HG03354 (cell line): ENCODE measurements at regions not wholly inside any gene's neighbourhood (a gene's known extent, or its start where the extent isn't known, plus 50 kb on each side); places are given as distances from the start of the nearest gene placed in this dataset.

Experiments
- ATAC-seq: cut with Tn5 transposase; IDR thresholded peaks from one replicate; pipeline ENCODE4 v1.9.1; 2021; ENCODE audit warnings: mild to moderate bottlenecking; ENCODE audit not compliant: unreplicated experiment, poor library complexity, severe bottlenecking

DNA sequence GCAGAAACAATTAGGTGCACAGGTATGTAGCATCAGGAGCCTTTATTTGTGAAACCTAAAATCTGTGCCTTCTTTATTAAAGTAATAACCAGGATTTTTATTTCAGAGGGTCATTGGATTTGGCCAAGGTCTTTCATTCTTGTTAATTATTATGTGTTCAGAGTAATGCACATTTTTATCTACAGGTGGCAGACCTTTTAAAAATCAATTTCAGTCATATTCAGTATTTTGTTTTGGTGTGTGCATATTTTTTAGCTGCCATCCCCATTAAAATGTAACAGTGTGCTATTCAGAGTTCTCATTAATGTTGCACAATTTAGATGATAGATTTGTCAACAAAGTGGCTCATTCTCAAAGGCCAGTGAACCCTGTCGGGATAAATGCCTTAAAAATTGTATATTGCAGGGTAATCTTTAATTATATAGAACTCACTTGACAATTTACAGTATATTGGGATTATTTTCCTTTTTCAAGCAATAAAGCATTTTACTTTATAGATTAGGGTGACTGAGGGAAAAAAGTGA, 319.3 kb upstream of the SOX5 start:
- ATAC-seq, result no peak

DNA sequence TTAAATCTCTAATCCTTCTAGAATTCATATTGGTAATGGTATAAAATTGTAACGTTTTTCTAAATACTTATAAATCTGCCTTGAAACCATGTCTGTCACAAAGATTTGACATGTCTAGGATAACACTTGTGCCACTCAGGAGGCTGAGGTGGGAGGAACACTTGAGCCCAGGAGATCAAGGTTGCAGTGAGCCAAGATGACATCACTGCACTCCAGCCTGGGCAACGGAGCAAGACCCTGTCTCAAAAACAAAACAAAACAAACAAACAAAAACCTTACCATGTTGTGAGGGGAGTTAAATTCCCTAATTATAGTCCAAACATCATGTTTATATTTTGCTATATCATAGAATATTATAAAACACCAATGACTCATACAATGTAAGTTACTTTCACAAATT, 317.5 kb upstream of the SOX5 start:
- ATAC-seq, result no peak

- ATAC-seq, result no peak
Measured at GRCh38 chr12:24256684-24257083, 307.2 kb upstream of the SOX5 start.

GRCh38 chr12:24255920-24256665, 306.6 kb upstream of the SOX5 start:
- no peak for ATAC-seq

GRCh38 chr12:24252602-24253001, 303.1 kb upstream of the SOX5 start:
- no peak for ATAC-seq

GRCh38 chr12:24246934-24247333, 297.5 kb upstream of the SOX5 start:
- ATAC-seq, result no peak

DNA sequence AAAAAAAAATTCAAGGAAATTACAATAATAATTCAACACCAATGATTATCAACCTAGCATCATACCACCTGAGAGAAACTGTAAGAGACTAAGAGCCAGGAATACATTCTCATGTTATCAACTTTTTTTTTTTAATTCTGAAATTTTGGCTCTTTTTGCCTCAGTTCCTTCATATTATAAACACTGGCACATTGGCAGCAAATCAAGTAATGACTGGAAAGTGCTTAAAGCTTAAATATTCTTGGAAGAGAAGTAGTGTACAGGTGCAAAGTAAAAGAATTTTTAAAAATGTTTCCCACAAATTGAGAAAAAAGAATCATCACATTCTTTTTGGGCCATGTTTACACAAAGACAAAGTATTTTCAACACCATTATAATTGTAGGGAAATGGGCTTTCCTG, 296.9 kb upstream of the SOX5 start:
- ATAC-seq, result no peak

DNA sequence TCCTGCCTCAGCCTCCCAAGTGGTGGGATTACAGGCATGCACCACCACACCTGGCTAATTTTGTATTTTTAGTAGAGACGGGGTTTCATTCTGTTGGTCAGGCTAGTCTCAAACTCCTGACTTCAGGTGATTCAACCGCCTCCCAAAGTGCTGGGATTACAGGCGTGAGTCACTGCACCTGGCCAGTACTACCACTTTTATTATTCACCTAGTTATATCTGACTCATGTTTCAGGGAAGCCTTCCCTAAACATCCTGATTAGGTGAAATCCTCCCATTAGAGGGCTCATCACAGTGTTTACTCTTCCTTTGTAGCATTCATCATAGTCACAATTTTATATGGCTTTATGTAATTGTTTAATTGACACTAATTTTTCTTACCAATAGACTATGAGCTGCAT, 295.3 kb upstream of the SOX5 start:
- no peak for ATAC-seq

DNA sequence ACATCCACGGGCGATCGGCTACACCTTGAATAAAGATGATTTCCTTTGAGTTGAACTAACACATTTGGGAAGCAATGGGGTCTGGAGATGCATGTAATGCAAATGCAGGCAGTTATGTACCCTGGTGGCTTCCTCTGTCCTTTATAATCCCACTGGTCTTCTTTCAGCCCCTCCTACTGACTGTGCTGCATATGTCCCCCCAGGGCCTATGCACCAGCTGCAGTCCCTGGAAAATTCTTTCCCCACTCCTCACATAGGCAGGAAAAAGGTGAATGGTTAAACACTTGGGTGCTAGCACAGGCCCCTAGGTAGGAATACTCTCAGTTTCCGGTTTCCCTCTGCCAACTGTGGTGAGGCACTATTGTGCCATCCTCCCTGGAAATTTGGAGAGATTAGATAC, 294.8 kb upstream of the SOX5 start:
- ATAC-seq, result no peak

GRCh38 chr12:24240707-24241106, 291.2 kb upstream of the SOX5 start:
- no peak for ATAC-seq

GRCh38 chr12:24233519-24234246, 284.2 kb upstream of the SOX5 start:
- no peak for ATAC-seq

GRCh38 chr12:24232531-24232930, 283.1 kb upstream of the SOX5 start:
- ATAC-seq, result no peak

GRCh38 chr12:24231298-24231697, 281.8 kb upstream of the SOX5 start:
- peak; percentile 92 for ATAC-seq

- no peak for ATAC-seq
Measured at GRCh38 chr12:24230061-24230701, 280.7 kb upstream of the SOX5 start.

DNA sequence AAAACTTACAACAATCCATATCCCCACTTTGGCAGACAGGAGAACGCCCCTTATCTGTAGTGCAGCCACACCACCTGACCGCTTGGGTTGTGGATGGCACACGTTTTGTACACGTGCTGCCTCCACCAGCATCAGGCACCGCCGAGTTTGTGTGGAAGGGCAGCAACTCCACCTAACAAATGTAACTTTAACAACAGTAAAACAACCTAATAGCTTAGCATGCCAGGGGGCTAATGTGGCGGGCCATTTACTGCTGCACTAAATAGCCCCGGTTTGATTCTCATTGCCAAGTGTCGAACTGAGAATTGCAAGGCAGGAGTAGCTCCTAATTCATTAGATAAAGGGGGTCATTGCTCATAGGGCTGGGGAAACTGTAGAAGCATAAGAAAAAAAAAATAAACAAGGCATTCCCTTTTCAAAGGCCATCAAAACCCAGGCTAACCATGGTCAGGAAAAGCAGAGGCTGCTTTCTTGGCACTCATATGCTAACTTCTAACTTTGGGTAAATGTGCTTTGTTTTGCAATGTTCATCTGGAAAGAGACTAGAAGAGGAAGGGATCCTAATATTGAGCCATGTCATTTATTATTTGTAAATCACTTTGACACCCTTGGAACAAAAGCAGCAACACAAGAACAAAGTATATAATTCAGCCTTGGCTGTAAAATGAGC, 279.7 kb upstream of the SOX5 start:
- no peak for ATAC-seq

DNA sequence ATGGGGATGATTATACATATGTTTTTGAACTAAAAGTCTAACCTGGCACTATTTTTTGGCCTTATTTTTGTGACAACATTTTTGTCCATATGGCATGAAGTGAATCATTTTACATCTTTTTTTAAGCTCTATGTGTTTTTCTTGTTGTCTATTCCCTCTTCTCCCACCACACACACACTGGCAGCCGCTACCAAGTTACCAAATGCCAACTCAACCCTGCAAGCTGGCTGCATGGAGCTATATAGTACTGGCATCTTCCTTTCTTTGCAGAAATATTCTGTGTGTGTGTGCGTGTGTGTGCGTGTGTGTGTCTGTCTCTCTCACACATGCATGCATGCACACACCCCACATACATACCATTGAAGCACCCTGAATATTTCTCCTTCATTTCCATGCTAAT, 278.9 kb upstream of the SOX5 start:
- ATAC-seq, result no peak

- no peak for ATAC-seq
Measured at GRCh38 chr12:24227551-24227950, 278.1 kb upstream of the SOX5 start.

GRCh38 chr12:24226745-24227350, 277.4 kb upstream of the SOX5 start:
- no peak for ATAC-seq

DNA sequence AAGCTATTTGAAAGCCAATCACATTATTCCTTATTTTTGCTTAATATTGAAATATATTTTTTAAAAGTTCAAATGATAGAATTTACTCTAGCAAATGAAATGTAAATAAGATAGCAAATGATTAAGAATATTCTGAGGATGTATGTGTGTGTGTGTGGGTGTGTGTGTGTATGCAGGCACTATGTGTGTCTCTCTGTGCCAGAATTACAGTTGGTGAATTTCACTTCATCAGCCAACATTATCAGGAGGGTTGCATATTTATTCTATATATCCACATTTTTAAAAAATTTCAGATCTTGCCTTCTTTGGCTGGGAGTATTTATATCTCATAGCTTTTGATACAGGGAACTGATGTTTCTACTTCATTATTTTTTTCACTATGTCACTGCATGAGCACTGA, 274.9 kb upstream of the SOX5 start:
- ATAC-seq, result no peak

GRCh38 chr12:24223926-24224325, 274.5 kb upstream of the SOX5 start:
- no peak for ATAC-seq
